ENCODE measurements at regions not wholly inside any gene's neighbourhood (a gene's known extent, or its start where the extent isn't known, plus 50 kb on each side); places are given as distances from the start of the nearest gene placed in this dataset.
A peak's percentile ranks its signal among the peaks of the same experiment; 100 is the strongest.

- Histone ChIP-seq H4K91ac (ENCODE audit: low read depth, low read length, poor library complexity) (no peak overlapping the region), H2BK12ac (ENCODE audit: low read length) (no peak overlapping the region), H2BK15ac (ENCODE audit: low read length) (no peak overlapping the region), H2AFZ (ENCODE audit: low read length) (no peak overlapping the region), H2BK120ac (ENCODE audit: low read depth, low read length) (no peak overlapping the region), H2AK5ac (ENCODE audit: low read depth, low read length) (no peak overlapping the region), H3K4me2 (ENCODE audit: insufficient read depth, low read length, poor library complexity, severe bottlenecking) (no peak overlapping the region), H3K9me3 (replicated peaks in 1 of 2; ENCODE audit: control insufficient read depth in 2 of 2, insufficient read depth in 1 of 2, low read depth in 1 of 2, low read length in 2 of 2) (no peaks in the 10 kb centered on the region), H3K27ac (replicated peaks; ENCODE audit: low read length) (peak overlapping the region; percentile 74), H3K4ac (ENCODE audit: low read length) (no peak overlapping the region), H3K36me3 (replicated peaks in 1 of 2; ENCODE audit: control insufficient read depth in 2 of 2, insufficient read depth in 2 of 2, low read length in 2 of 2) (no peaks in the 10 kb centered on the region), H3K27me3 (ENCODE audit: control insufficient read depth in 3 of 3, insufficient read depth in 3 of 3, low read depth in 1 of 3, low read length in 3 of 3) (no peaks in the 10 kb centered on the region), H3K4me1 (ENCODE audit: control insufficient read depth in 2 of 2, insufficient read depth in 1 of 2, low read depth in 1 of 2, low read length in 2 of 2) (peaks cover 13 to 33% of the 10 kb centered on the region in 2 donors), H3K18ac (ENCODE audit: low read length) (no peak overlapping the region), H3K79me1 (ENCODE audit: low read depth, low read length) (no peaks in the 10 kb centered on the region), H3K23ac (ENCODE audit: low read depth, low read length, poor library complexity) (no peak overlapping the region), H3K14ac (ENCODE audit: low read length) (no peak overlapping the region), H3K4me3 (ENCODE audit: low read length in 2 of 2) (no peak overlapping the region), H4K8ac (ENCODE audit: low read depth, low read length) (no peak overlapping the region), H3K9ac (ENCODE audit: low read depth, low read length, poor library complexity) (no peak overlapping the region), H2BK5ac (ENCODE audit: low read length) (no peak overlapping the region)
- no peak for DNase-seq (ENCODE audit: low spot score)
These were observed 477.4 kb upstream of the CHST9 start for GRCh38 chr18:27662537-27662936.

- H3K18ac ChIP-seq (ENCODE audit: low read length) = no peak overlapping the region
- peak overlapping the region in 1 of 2 donors; percentile 7 for H3K4me3 ChIP-seq (ENCODE audit: low read length in 2 of 2)
- H2BK12ac ChIP-seq (ENCODE audit: low read length) = no peak overlapping the region
- H2BK15ac ChIP-seq (ENCODE audit: low read length) = no peak overlapping the region
- H3K9me3 ChIP-seq (replicated peaks in 1 of 2; ENCODE audit: control insufficient read depth in 2 of 2, insufficient read depth in 1 of 2, low read depth in 1 of 2, low read length in 2 of 2) = no peaks in the 10 kb centered on the region
- H4K8ac ChIP-seq (ENCODE audit: low read depth, low read length) = no peak overlapping the region
- peaks cover 12 to 31% of the 10 kb centered on the region in 2 donors for H3K4me1 ChIP-seq (ENCODE audit: control insufficient read depth in 2 of 2, insufficient read depth in 1 of 2, low read depth in 1 of 2, low read length in 2 of 2)
- peak overlapping the region; percentile 13 for H3K4me2 ChIP-seq (ENCODE audit: insufficient read depth, low read length, poor library complexity, severe bottlenecking)
- no peak overlapping the region for H3K9ac ChIP-seq (ENCODE audit: low read depth, low read length, poor library complexity)
- H3K36me3 ChIP-seq (replicated peaks in 1 of 2; ENCODE audit: control insufficient read depth in 2 of 2, insufficient read depth in 2 of 2, low read length in 2 of 2) = no peaks in the 10 kb centered on the region
- H2BK120ac ChIP-seq (ENCODE audit: low read depth, low read length) = no peak overlapping the region
- H2AK5ac ChIP-seq (ENCODE audit: low read depth, low read length) = no peak overlapping the region
- no peak overlapping the region for H3K4ac ChIP-seq (ENCODE audit: low read length)
- no peaks in the 10 kb centered on the region for H3K27me3 ChIP-seq (ENCODE audit: control insufficient read depth in 3 of 3, insufficient read depth in 3 of 3, low read depth in 1 of 3, low read length in 3 of 3)
- H3K23ac ChIP-seq (ENCODE audit: low read depth, low read length, poor library complexity) = no peak overlapping the region
- H3K27ac ChIP-seq (replicated peaks; ENCODE audit: low read length) = peak overlapping the region; percentile 79
- peak; percentile 88 for DNase-seq (ENCODE audit: low spot score)
- H2BK5ac ChIP-seq (ENCODE audit: low read length) = no peak overlapping the region
- H2AFZ ChIP-seq (ENCODE audit: low read length) = peak overlapping the region; percentile 47
- WGBS, 2 donors (ENCODE audit: extremely low coverage in 2 of 2, insufficient read length in 2 of 2, insufficient replicate concordance in 1 of 2) = no CpG with 5 or more reads among the region's 8 CpGs
- H3K14ac ChIP-seq (ENCODE audit: low read length) = no peak overlapping the region
- no peak overlapping the region for H4K91ac ChIP-seq (ENCODE audit: low read depth, low read length, poor library complexity)
- H3K79me1 ChIP-seq (ENCODE audit: low read depth, low read length) = no peaks in the 10 kb centered on the region
These were observed 476.4 kb upstream of the CHST9 start for GRCh38 chr18:27661320-27662018.

- Histone ChIP-seq H3K4ac (ENCODE audit: low read length) (no peak overlapping the region), H2BK5ac (ENCODE audit: low read length) (no peak overlapping the region), H4K8ac (ENCODE audit: low read depth, low read length) (no peak overlapping the region), H3K27me3 (ENCODE audit: control insufficient read depth in 3 of 3, insufficient read depth in 3 of 3, low read depth in 1 of 3, low read length in 3 of 3) (no peaks in the 10 kb centered on the region), H3K36me3 (replicated peaks in 1 of 2; ENCODE audit: control insufficient read depth in 2 of 2, insufficient read depth in 2 of 2, low read length in 2 of 2) (no peaks in the 10 kb centered on the region), H3K27ac (replicated peaks; ENCODE audit: low read length) (no peak overlapping the region), H2AFZ (ENCODE audit: low read length) (no peak overlapping the region), H3K14ac (ENCODE audit: low read length) (no peak overlapping the region), H2AK5ac (ENCODE audit: low read depth, low read length) (no peak overlapping the region), H3K18ac (ENCODE audit: low read length) (no peak overlapping the region), H3K9me3 (replicated peaks in 1 of 2; ENCODE audit: control insufficient read depth in 2 of 2, insufficient read depth in 1 of 2, low read depth in 1 of 2, low read length in 2 of 2) (no peaks in the 10 kb centered on the region), H3K4me1 (ENCODE audit: control insufficient read depth in 2 of 2, insufficient read depth in 1 of 2, low read depth in 1 of 2, low read length in 2 of 2) (peaks cover 6 to 11% of the 10 kb centered on the region in 2 donors), H3K23ac (ENCODE audit: low read depth, low read length, poor library complexity) (no peak overlapping the region), H3K4me3 (ENCODE audit: low read length in 2 of 2) (no peak overlapping the region), H3K9ac (ENCODE audit: low read depth, low read length, poor library complexity) (no peak overlapping the region), H4K91ac (ENCODE audit: low read depth, low read length, poor library complexity) (no peak overlapping the region), H2BK120ac (ENCODE audit: low read depth, low read length) (no peak overlapping the region), H3K79me1 (ENCODE audit: low read depth, low read length) (no peaks in the 10 kb centered on the region), H3K4me2 (ENCODE audit: insufficient read depth, low read length, poor library complexity, severe bottlenecking) (no peak overlapping the region), H2BK15ac (ENCODE audit: low read length) (no peak overlapping the region), H2BK12ac (ENCODE audit: low read length) (no peak overlapping the region)
- DNase-seq (ENCODE audit: low spot score) = no peak
- WGBS, 2 donors (ENCODE audit: extremely low coverage in 2 of 2, insufficient read length in 2 of 2, insufficient replicate concordance in 1 of 2) = no CpG with 5 or more reads among the region's 3 CpGs
These were observed 471.8 kb upstream of the CHST9 start for GRCh38 chr18:27656905-27657304.

- Histone ChIP-seq H2BK120ac (ENCODE audit: low read depth, low read length) (no peak overlapping the region), H2AFZ (ENCODE audit: low read length) (no peak overlapping the region), H4K8ac (ENCODE audit: low read depth, low read length) (no peak overlapping the region), H3K4me2 (ENCODE audit: insufficient read depth, low read length, poor library complexity, severe bottlenecking) (no peak overlapping the region), H4K91ac (ENCODE audit: low read depth, low read length, poor library complexity) (no peak overlapping the region), H3K4me3 (ENCODE audit: low read length in 2 of 2) (no peak overlapping the region), H3K27ac (replicated peaks; ENCODE audit: low read length) (no peak overlapping the region), H2BK5ac (ENCODE audit: low read length) (no peak overlapping the region), H2AK5ac (ENCODE audit: low read depth, low read length) (no peak overlapping the region), H3K9me3 (replicated peaks in 1 of 2; ENCODE audit: control insufficient read depth in 2 of 2, insufficient read depth in 1 of 2, low read depth in 1 of 2, low read length in 2 of 2) (no peaks in the 10 kb centered on the region), H3K4ac (ENCODE audit: low read length) (no peak overlapping the region), H3K27me3 (ENCODE audit: control insufficient read depth in 3 of 3, insufficient read depth in 3 of 3, low read depth in 1 of 3, low read length in 3 of 3) (no peaks in the 10 kb centered on the region), H2BK15ac (ENCODE audit: low read length) (no peak overlapping the region), H3K4me1 (ENCODE audit: control insufficient read depth in 2 of 2, insufficient read depth in 1 of 2, low read depth in 1 of 2, low read length in 2 of 2) (peaks cover 6 to 8% of the 10 kb centered on the region in 2 donors), H3K79me1 (ENCODE audit: low read depth, low read length) (no peaks in the 10 kb centered on the region), H3K36me3 (replicated peaks in 1 of 2; ENCODE audit: control insufficient read depth in 2 of 2, insufficient read depth in 2 of 2, low read length in 2 of 2) (no peaks in the 10 kb centered on the region), H3K18ac (ENCODE audit: low read length) (no peak overlapping the region), H3K14ac (ENCODE audit: low read length) (no peak overlapping the region), H2BK12ac (ENCODE audit: low read length) (no peak overlapping the region), H3K9ac (ENCODE audit: low read depth, low read length, poor library complexity) (no peak overlapping the region), H3K23ac (ENCODE audit: low read depth, low read length, poor library complexity) (no peak overlapping the region)
- WGBS, 2 donors (ENCODE audit: extremely low coverage in 2 of 2, insufficient read length in 2 of 2, insufficient replicate concordance in 1 of 2) = no CpG with 5 or more reads among the region's 5 CpGs
- no peak for DNase-seq (ENCODE audit: low spot score)
These were observed 471.2 kb upstream of the CHST9 start for GRCh38 chr18:27656167-27656778.

All from neuronal stem cell (in vitro differentiated cells).